Embryonic facial prominence (tissue), 1 donor: ENCODE measurements at regions not wholly inside any gene's neighbourhood (a gene's known extent, or its start where the extent isn't known, plus 50 kb on each side); places are given as distances from the start of the nearest gene placed in this dataset.
"Not testable (repeated sequence)": the region's sequence is repeated elsewhere in the genome, so short reads cannot be mapped to it uniquely, and the experiment has no call there.

Experiments
- DNase-seq: peaks from one replicate; pipeline ENCODE4 v3.0.0-alpha.2; 2016; ENCODE audit errors: extremely low spot score

GRCh38 chr5:98301547-98301946 is 471.9 kb upstream of the RGMB start:
- DNase-seq, result no peak

DNA sequence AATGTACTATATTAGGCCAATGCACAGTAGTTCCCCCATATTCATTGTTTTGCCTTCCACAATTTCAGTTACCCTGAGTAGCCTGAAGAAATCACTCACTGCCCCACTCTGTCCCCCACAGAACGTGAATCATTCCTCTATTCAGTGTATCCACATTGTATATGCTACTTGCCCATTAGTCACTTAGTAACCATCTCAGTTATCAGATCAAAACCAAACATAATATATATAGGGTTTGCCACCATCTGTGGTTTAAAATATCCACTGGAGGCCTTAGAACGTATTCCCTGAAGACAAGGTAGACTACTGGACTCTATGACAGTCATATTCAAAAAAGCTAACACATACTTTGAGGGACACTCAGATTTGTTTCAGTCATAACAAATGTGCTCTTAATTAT is 465.7 kb upstream of the RGMB start:
- no peak for DNase-seq

DNA sequence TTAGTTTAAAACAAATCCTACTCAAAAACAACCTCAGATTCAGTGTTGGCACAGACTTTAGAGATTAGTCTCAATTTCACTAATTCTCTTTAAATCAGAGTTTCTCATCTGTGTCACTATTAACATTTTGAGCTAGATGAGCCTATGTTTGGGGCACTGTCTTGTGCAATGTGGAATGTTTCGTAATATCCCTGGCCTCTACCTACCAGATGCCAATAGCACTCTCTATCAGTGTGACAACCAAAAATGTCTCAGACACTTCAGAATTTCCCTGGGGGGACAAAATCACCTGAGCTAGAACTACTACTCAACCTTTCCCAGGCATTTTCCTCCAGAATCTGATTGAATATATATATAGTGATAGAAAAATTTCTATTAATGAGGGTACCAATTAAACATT is 465.2 kb upstream of the RGMB start:
- DNase-seq, result no peak

- DNase-seq, result no peak
Observed at GRCh38 chr5:98308960-98309359, 464.5 kb upstream of the RGMB start.

DNA sequence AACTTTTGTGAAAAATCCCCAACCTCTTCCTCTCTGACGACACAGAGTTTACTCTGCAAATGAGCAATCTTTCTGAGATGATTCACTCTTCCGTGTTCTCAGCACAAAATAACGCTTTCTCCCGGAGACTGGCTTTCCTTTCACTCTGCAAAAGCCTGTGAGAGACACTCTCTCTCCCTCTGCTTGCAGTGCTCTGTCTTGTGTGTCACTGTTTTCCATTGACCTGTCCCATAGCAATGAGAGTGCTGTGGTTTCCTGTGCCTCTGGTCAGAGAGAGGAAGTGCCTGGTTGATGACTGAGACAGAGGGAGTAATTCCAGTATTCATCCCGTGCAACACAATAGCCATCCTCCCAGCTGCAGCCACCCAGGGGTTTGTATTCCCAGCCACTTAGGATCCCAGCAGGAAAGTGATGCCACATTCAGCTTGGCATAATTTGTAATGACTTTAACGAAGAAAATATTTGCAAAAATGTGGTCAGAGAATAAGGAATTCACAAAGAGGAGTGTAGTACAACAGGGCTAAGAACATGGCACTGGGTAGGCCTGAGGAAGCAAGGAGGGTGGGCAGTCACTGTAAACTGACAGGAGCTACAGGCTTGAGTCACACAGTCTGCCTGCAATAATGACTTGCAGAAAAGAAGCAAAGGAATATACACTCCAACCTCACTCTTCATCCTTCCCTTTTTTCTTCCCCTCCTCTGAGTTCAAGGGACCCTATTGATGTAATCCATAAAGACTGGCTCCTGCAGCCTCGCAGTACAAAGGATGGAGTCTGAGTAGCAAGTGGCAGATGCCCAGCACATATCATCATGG is 463.5 kb upstream of the RGMB start:
- DNase-seq, result no peak

GRCh38 chr5:98314292-98314691 is 459.2 kb upstream of the RGMB start:
- DNase-seq, result no peak

GRCh38 chr5:98318386-98318785 is 455.1 kb upstream of the RGMB start:
- DNase-seq, result no peak

GRCh38 chr5:98319299-98320011 is 454.0 kb upstream of the RGMB start:
- no peak for DNase-seq

DNA sequence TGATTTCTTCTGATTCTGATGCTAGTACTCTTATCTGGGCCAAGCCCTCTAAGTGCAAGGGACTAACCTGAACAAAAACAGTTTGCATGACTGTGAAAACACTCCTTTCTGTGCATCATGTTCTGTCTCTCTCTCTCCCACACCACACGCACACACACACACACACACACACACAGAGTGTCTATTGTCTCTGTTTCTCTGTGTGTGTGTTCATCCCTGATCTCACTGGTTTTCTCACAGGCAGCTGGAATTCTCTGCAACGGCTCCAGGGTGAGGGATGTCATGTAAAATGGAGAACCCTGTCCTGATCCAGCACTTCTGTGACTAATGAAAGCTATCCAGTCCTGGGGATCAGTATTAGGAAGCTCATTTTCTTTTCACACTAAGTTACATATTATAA is 453.1 kb upstream of the RGMB start:
- DNase-seq, result no peak

- no peak for DNase-seq
Observed at GRCh38 chr5:98321361-98321760, 452.1 kb upstream of the RGMB start.

GRCh38 chr5:98325187-98325586 is 448.3 kb upstream of the RGMB start:
- not testable (repeated sequence) for DNase-seq

DNA sequence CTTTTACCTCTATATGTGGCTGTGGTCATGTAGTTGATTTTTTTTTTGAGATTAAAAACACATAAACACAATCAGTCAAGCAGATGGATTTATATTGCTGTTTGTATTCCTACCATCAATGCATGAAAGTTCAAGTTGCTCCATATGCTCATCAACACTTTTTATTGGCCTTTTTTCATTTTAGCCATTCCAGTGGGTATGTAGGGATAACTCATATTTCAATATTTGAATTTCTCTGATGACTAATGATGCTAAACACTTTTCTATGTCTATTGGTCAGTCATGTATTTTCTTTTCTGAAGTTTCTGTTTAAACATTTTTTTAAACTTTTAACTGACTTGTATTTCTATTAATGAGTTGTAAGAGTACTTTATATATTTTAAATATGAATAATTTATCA is 445.4 kb upstream of the RGMB start:
- DNase-seq, result no peak

DNA sequence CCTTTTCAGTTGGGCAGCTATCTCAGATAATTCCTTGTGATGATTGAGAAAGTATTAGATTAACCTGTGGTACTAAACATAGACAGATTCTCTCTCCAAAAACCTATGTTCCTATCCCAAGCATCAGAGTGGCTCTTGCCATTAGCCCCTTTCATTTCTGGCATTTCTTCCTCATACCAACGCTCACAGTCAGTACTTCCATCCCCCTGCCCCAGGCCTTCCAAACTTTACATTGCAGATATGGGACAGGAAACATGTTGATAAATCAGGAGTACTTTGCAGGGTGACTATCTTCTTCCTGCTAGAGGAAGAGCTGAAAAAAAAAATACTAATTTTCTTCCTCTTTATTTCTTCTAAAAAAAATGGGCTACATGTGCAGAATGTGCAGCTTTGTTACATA is 442.6 kb upstream of the RGMB start:
- DNase-seq, result no peak

GRCh38 chr5:98333921-98334320 is 439.5 kb upstream of the RGMB start:
- no peak for DNase-seq

GRCh38 chr5:98334946-98335345 is 438.5 kb upstream of the RGMB start:
- no peak for DNase-seq

DNA sequence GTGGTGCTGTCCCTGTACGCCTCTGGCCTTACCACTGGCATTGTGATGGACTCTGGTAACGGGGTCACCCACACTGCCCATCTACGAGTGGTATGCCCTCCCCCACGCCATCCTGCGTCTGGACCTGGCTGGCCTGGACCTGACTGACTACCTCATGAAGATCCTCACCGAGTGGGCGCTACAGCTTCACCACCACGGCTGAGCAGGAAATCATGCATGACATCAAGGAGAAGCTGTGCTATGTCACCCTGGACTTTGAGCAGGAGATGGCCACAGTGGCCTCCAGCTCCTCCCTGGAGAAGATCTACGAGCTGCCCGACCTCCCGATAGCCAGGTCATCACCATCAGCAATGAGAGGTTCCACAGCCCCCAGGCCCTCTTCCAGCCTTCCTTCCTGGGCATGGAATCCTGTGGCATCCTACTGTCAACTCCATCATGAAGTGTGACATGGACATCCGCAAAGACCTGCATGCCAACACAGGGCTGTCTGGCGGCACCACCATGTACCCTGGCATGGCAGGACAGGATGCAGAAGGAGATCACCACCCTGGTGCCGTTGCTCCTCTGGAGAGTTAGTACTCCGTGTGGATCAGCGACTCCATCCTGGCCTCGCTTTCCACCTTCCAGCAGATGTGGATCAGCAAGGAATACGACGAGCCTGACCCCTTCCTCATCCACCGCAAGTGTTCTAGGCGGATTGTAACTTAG is 434.2 kb upstream of the RGMB start:
- no peak for DNase-seq

GRCh38 chr5:98341038-98342032 is 432.1 kb upstream of the RGMB start:
- DNase-seq, result no peak

DNA sequence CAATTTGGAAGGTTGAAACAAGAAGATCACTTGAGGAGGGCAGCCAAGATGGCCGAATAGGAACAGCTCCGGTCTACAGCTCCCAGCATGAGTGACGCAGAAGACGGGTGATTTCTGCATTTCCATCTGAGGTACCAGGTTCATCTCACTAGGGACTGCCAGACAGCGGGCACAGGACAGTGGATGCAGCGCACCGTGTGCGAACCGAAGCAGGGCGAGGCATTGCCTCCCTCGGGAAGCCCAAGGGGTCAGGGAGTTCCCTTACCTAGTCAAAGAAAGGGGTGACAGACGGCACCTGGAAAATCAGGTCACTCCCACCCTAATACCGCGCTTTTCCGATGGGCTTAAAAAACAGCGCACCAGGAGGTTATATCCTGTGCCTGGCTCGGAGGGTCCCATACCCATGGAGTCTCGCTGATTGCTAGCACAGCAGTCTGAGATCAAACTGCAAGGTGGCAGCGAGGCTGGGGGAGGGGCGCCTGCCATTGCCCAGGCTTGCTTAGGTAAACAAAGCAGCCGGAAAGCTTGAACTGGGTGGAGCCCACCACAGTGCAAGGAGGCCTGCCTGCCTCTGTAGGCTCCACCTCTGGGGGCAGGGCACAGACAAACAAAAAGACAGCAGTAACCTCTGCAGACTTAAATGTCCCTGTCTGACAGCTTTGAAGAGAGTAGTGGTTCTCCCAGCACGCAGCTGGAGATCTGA is 430.4 kb upstream of the RGMB start:
- DNase-seq, result not testable (repeated sequence)

DNA sequence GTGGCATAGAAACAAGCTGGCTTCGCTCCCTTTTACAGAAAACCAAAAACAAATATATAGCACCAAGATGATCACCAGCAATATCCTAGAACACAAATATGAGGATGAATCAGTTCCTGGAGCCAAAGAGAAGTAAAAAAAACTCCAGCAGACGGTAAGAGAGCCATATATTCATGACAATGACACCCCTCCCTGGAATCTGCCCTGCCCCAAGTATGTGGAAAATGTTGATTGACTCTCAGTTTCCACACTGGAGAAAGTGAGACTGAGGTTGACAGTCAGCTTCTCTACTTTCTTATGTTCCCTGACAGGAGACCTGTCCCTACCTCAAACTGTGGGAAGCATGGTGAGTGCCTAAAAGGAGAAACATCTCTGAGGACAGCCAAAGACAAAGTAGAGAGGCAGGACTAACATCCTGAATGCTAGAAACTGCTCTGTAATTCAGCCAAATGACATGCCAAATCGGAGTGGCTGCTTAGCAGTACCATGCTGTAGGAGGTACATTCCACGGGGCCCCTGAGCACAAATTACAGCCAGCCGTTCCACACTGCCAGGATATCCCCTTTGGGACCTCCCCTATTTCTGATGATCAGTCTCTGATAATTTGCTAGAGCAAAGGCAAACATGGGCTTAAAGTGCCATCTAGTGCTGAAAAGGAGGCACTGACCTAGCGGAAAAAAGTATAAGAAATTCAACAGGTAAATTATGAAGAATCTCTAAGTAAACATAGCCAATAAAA is 424.0 kb upstream of the RGMB start:
- no peak for DNase-seq

GRCh38 chr5:98349990-98350365 is 423.5 kb upstream of the RGMB start:
- DNase-seq, result no peak
